DND-41 (cell line): ENCODE measurements at regions not wholly inside any gene's neighbourhood (a gene's known extent, or its start where the extent isn't known, plus 50 kb on each side); places are given as distances from the start of the nearest gene placed in this dataset.

Source experiments
- ATAC-seq: fragments of 200-7000 bp; cut with Tn5 transposase; 3 replicates; pipeline ENCODE4 v1.9.1; 2021; ENCODE audit warnings: low read depth; ENCODE audit not compliant: insufficient read depth
- DNase-seq: peaks from one replicate; pipeline ENCODE4 v3.0.0-alpha.2; 2020
- H2AFZ ChIP-seq: 2 replicates; pipeline ENCODE4 v1.6.0; 2012; ENCODE audit warnings: low read depth, low read length
- H3K27ac ChIP-seq: 2 replicates; pipeline ENCODE4 v1.5.1; 2012; ENCODE audit warnings: low read length, inconsistent platforms
- H3K27me3 ChIP-seq: fragments of 200-600 bp; sonication (generic); 2 replicates; pipeline ENCODE4 v1.6.0; 2012; ENCODE audit warnings: low read length, mild to moderate bottlenecking, inconsistent platforms; ENCODE audit not compliant: insufficient read depth, poor library complexity
- H3K36me3 ChIP-seq: 2 replicates; pipeline ENCODE4 v1.5.1; 2012; ENCODE audit warnings: low read length, inconsistent platforms; ENCODE audit not compliant: insufficient read depth
- H3K4me1 ChIP-seq: 2 replicates; pipeline ENCODE4 v1.5.1; 2012; ENCODE audit warnings: mild to moderate bottlenecking, low read length; ENCODE audit not compliant: insufficient read depth
- H3K4me2 ChIP-seq: 2 replicates; pipeline ENCODE4 v1.6.0; 2012; ENCODE audit warnings: mild to moderate bottlenecking, moderate library complexity, low read length, inconsistent platforms; ENCODE audit not compliant: insufficient read depth
- H3K4me3 ChIP-seq, 2 experiments: fragments of 200-600 bp in 1 of 2; shearing (Covaris generic) in 1 of 2; 2 replicates each; pipeline ENCODE4 v1.5.1; 2012 to 2016; ENCODE audit warnings: inconsistent platforms in 2 of 2, low read length in 2 of 2, mild to moderate bottlenecking in 2 of 2, low read depth in 1 of 2, moderate library complexity in 1 of 2
- H3K79me2 ChIP-seq: 2 replicates; pipeline ENCODE4 v1.6.0; 2012; ENCODE audit warnings: low read length, inconsistent platforms; ENCODE audit not compliant: insufficient read depth
- H3K9ac ChIP-seq: 2 replicates; pipeline ENCODE4 v1.6.0; 2012; ENCODE audit warnings: low read depth, mild to moderate bottlenecking, inconsistent platforms, low read length, moderate library complexity
- H3K9me3 ChIP-seq: 2 replicates; pipeline ENCODE4 v1.5.1; 2012; ENCODE audit warnings: low read length, moderate library complexity, mild to moderate bottlenecking, inconsistent platforms; ENCODE audit not compliant: insufficient read depth, severe bottlenecking
- H4K20me1 ChIP-seq: 2 replicates; pipeline ENCODE4 v1.6.0; 2012; ENCODE audit warnings: low read length; ENCODE audit not compliant: insufficient read depth
- CTCF ChIP-seq: IDR thresholded peaks from 2 replicates; pipeline ENCODE4 v1.5.1; 2012; ENCODE audit warnings: borderline replicate concordance, low read length, moderate library complexity, mild to moderate bottlenecking; ENCODE audit not compliant: poor library complexity, severe bottlenecking; ENCODE audit errors: extremely low read depth
- EZH2 ChIP-seq: IDR thresholded peaks from 3 replicates; pipeline ENCODE4 v1.6.1; 2012; ENCODE audit warnings: borderline replicate concordance, low read depth, mild to moderate bottlenecking, moderate library complexity, low read length, inconsistent platforms; ENCODE audit not compliant: severe bottlenecking

- H3K36me3 ChIP-seq = no peaks in the 10 kb centered on the region
- no peak overlapping the region for H3K4me2 ChIP-seq
- H3K79me2 ChIP-seq = no peaks in the 10 kb centered on the region
- no peaks in the 10 kb centered on the region for H3K4me1 ChIP-seq
- DNase-seq (no peak), ATAC-seq (no peak)
- no peak overlapping the region for H3K4me3 ChIP-seq
- H3K9me3 ChIP-seq = no peaks in the 10 kb centered on the region
- TF ChIP-seq CTCF (no peak), EZH2 (no peak)
- no peak overlapping the region for H3K9ac ChIP-seq
- no peaks in the 10 kb centered on the region for H4K20me1 ChIP-seq
- no peaks in the 10 kb centered on the region for H3K27me3 ChIP-seq
- no peak overlapping the region for H2AFZ ChIP-seq
- H3K27ac ChIP-seq = no peak overlapping the region
Observed at GRCh38 chr13:107770541-107770940, 444.8 kb downstream of the LIG4 start.

GRCh38 chr13:107767119-107767518 lies 448.2 kb downstream of the LIG4 start:
- no peak for ATAC-seq
- H4K20me1 ChIP-seq = no peaks in the 10 kb centered on the region
- DNase-seq = no peak
- no peak overlapping the region for H2AFZ ChIP-seq
- H3K36me3 ChIP-seq = no peaks in the 10 kb centered on the region
- H3K4me3 ChIP-seq = no peak overlapping the region
- H3K27ac ChIP-seq = no peak overlapping the region
- no peaks in the 10 kb centered on the region for H3K79me2 ChIP-seq
- H3K4me2 ChIP-seq = no peak overlapping the region
- TF ChIP-seq EZH2 (no peak), CTCF (no peak)
- no peaks in the 10 kb centered on the region for H3K4me1 ChIP-seq
- H3K27me3 ChIP-seq = no peaks in the 10 kb centered on the region
- no peak overlapping the region for H3K9ac ChIP-seq
- H3K9me3 ChIP-seq = no peaks in the 10 kb centered on the region

GRCh38 chr13:107765724-107766401 lies 449.5 kb downstream of the LIG4 start:
- Histone ChIP-seq H4K20me1 (no peaks in the 10 kb centered on the region), H3K4me2 (no peak overlapping the region), H3K36me3 (no peaks in the 10 kb centered on the region), H3K4me1 (no peaks in the 10 kb centered on the region), H3K79me2 (no peaks in the 10 kb centered on the region), H2AFZ (no peak overlapping the region), H3K27me3 (no peaks in the 10 kb centered on the region), H3K27ac (no peak overlapping the region), H3K9ac (no peak overlapping the region), H3K9me3 (no peaks in the 10 kb centered on the region), H3K4me3 (no peak overlapping the region)
- ATAC-seq (no peak), DNase-seq (no peak)
- TF ChIP-seq CTCF (no peak), EZH2 (no peak)
